Upper lobe of left lung (tissue), 6 donors: ENCODE measurements at regions not wholly inside any gene's neighbourhood (a gene's known extent, or its start where the extent isn't known, plus 50 kb on each side); places are given as distances from the start of the nearest gene placed in this dataset.

Experiments used
- ATAC-seq, 2 donors: fragments of 200-7000 bp; cut with Tn5 transposase; one replicate each; pipeline ENCODE4 v1.9.1; 2022; ENCODE audit warnings: mild to moderate bottlenecking in 2 of 2, moderate library complexity in 2 of 2; ENCODE audit not compliant: low FRiP score in 2 of 2
- DNase-seq, 2 donors: peaks; one replicate each; pipeline ENCODE4 v3.0.0-alpha.2; 2019 to 2020
- H3K27ac ChIP-seq, 4 donors: fragments of 200-600 bp; sonication (generic); one replicate each; pipeline ENCODE4 v1.5.1; 2016 to 2019
- H3K27me3 ChIP-seq, 4 donors: fragments of 200-600 bp; sonication (generic); one replicate each; pipeline ENCODE4 v1.5.1; 2017 to 2019
- H3K36me3 ChIP-seq, 4 donors: fragments of 200-600 bp; sonication (generic); one replicate each; pipeline ENCODE4 v1.5.1; 2016 to 2019
- H3K4me1 ChIP-seq, 4 donors: fragments of 200-600 bp; sonication (generic); one replicate each; pipeline ENCODE4 v1.5.1; 2018 to 2019
- H3K4me3 ChIP-seq, 4 donors: fragments of 200-600 bp; sonication (generic); one replicate each; pipeline ENCODE4 v1.5.1; 2017 to 2019; ENCODE audit warnings: mild to moderate bottlenecking in 2 of 4, moderate library complexity in 1 of 4
- H3K9me3 ChIP-seq, 4 donors: fragments of 200-600 bp; sonication (generic); one replicate each; pipeline ENCODE4 v1.5.1; 2018 to 2019
- EP300 ChIP-seq, 4 donors: sonication (generic); formaldehyde crosslinking; IDR thresholded peaks; one replicate each; pipeline ENCODE4 v1.5.1; 2017; ENCODE audit warnings: antibody characterized with exemption in 4 of 4, control low read depth in 2 of 4
- POLR2A ChIP-seq, 4 donors: fragments of 450-650 bp; IDR thresholded peaks; one replicate each; pipeline ENCODE4 v1.5.1; 2016 to 2017; ENCODE audit warnings: antibody characterized with exemption in 4 of 4, mild to moderate bottlenecking in 2 of 4
- POLR2AphosphoS5 ChIP-seq, 2 donors: sonication (generic); formaldehyde crosslinking; IDR thresholded peaks; one replicate each; pipeline ENCODE4 v1.5.1; 2017; ENCODE audit warnings: antibody characterized with exemption in 2 of 2
- WGBS, 2 donors: methylation state at CpG; one replicate each; pipeline ENCODE4 v1.1.5; 2017 to 2018; 5-methylcytosine and 5-hydroxymethylcytosine counted together
- TF ChIP-seq, protein P1 (sequence below), 6 experiments: fragments of 450-650 bp in 4 of 6; fragments of 200-600 bp in 2 of 6; sonication (generic) in 2 of 6; IDR thresholded peaks; one replicate each; pipeline ENCODE4 v1.5.1; 2016 to 2019; ENCODE audit warnings: antibody characterized with exemption in 6 of 6
- donor health status: DM: no; HTN: no; CAD: no; lungs with moderate emphysema.
- donor health status: DM: no; HTN: yes; CAD: no; lungs with severe emphysema.

DNA sequence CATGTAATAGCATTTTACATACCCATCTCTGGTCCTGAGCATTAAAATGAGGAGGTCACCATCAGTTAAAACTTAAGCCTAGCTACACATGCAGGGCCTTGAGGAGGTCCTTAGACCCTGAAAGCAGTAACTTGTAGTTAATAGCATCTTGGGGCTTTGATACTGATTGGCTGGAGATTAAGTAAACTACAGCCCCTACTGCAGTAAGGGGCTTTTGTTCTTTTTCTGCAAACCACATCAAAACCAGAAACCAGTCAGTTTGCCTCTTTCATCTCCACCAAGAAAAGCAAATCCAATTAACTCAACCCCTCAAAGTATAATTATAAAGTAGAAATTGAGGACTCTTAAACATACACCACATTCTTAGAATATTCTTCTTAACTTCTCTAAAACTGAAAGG is 622.7 kb downstream of the ZPLD1 start:
- TF ChIP-seq POLR2A (IDR thresholded peaks at IDR 0.05) (no peak), POLR2AphosphoS5 (IDR thresholded peaks at IDR 0.05) (no peak), EP300 (IDR thresholded peaks at IDR 0.05) (no peak)
- TF ChIP-seq, protein P1, sequence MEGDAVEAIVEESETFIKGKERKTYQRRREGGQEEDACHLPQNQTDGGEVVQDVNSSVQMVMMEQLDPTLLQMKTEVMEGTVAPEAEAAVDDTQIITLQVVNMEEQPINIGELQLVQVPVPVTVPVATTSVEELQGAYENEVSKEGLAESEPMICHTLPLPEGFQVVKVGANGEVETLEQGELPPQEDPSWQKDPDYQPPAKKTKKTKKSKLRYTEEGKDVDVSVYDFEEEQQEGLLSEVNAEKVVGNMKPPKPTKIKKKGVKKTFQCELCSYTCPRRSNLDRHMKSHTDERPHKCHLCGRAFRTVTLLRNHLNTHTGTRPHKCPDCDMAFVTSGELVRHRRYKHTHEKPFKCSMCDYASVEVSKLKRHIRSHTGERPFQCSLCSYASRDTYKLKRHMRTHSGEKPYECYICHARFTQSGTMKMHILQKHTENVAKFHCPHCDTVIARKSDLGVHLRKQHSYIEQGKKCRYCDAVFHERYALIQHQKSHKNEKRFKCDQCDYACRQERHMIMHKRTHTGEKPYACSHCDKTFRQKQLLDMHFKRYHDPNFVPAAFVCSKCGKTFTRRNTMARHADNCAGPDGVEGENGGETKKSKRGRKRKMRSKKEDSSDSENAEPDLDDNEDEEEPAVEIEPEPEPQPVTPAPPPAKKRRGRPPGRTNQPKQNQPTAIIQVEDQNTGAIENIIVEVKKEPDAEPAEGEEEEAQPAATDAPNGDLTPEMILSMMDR (IDR thresholded peaks at IDR 0.05), result no peak
- no peak overlapping the region for H3K27ac ChIP-seq
- H3K27me3 ChIP-seq, result no peaks in the 10 kb centered on the region
- no peaks in the 10 kb centered on the region for H3K4me1 ChIP-seq
- H3K9me3 ChIP-seq, result no peaks in the 10 kb centered on the region
- no peak overlapping the region for H3K4me3 ChIP-seq
- DNase-seq, result no peak
- ATAC-seq, result no peak
- no peaks in the 10 kb centered on the region for H3K36me3 ChIP-seq

DNA sequence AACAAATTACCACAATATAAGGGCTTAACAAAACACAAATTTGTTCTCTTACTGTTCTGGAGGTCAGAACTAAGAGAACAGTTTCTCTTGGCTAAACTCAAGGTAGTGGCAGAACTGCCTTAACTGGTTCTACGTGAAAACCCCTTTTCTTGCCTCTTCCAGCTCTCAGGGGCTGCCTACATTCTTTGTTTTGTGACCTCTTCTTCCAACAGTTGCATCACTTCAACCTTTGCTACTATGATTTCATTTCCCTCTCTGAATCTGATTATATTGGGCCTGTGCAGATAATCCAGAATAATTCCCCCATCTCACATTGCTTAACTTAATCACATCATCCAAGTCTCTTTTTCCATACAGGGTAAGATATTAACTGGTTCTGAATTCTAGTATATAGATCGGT is 624.6 kb downstream of the ZPLD1 start:
- DNase-seq (no peak), ATAC-seq (no peak)
- no peak overlapping the region for H3K27ac ChIP-seq
- H3K4me1 ChIP-seq, result no peaks in the 10 kb centered on the region
- no peak for TF ChIP-seq POLR2A (IDR thresholded peaks at IDR 0.05)
- no peak for TF ChIP-seq EP300 (IDR thresholded peaks at IDR 0.05)
- TF ChIP-seq, protein P1 (IDR thresholded peaks at IDR 0.05), result no peak
- TF ChIP-seq POLR2AphosphoS5 (IDR thresholded peaks at IDR 0.05), result no peak
- 68 to 71% methylated on average over 2 of the region's 2 CpGs for WGBS, 2 donors
- no peaks in the 10 kb centered on the region for H3K36me3 ChIP-seq
- H3K4me3 ChIP-seq, result no peak overlapping the region
- H3K9me3 ChIP-seq, result no peaks in the 10 kb centered on the region
- no peaks in the 10 kb centered on the region for H3K27me3 ChIP-seq

GRCh38 chr3:103060242-103060641 is 625.4 kb downstream of the ZPLD1 start:
- H3K36me3 ChIP-seq, result no peaks in the 10 kb centered on the region
- no peak overlapping the region for H3K27ac ChIP-seq
- no peaks in the 10 kb centered on the region for H3K27me3 ChIP-seq
- WGBS, 2 donors, result 90 to 92% methylated on average over 3 of the region's 3 CpGs
- no peak for TF ChIP-seq POLR2AphosphoS5 (IDR thresholded peaks at IDR 0.05)
- TF ChIP-seq, protein P1 (IDR thresholded peaks at IDR 0.05), result no peak
- TF ChIP-seq POLR2A (IDR thresholded peaks at IDR 0.05), result no peak
- TF ChIP-seq EP300 (IDR thresholded peaks at IDR 0.05), result no peak
- ATAC-seq, result no peak
- no peaks in the 10 kb centered on the region for H3K4me1 ChIP-seq
- DNase-seq, result no peak
- no peak overlapping the region for H3K4me3 ChIP-seq
- no peaks in the 10 kb centered on the region for H3K9me3 ChIP-seq

DNA sequence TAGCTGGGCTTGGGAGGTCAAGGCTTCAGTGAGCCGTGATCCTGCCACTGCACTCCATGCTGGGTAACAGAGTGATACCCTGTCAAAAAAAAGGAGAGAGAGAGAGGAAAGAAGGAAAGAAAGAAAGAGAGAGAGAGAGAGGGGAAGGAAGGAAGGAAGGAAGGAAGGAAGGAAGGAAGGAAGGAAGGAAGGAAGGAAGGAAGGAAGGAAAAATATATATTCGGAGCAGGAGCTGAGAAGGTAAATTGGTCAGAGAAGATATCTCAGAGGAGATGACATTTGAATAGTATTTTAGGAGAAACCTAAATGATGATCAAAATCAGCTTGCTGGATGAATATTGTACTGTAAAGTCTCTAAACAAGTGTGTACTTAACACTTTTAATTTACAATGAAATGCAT is 633.1 kb downstream of the ZPLD1 start:
- H3K27ac ChIP-seq, result no peak overlapping the region
- H3K9me3 ChIP-seq, result no peaks in the 10 kb centered on the region
- ATAC-seq (no peak), DNase-seq (no peak)
- 74 to 75% methylated on average over 2 of the region's 2 CpGs for WGBS, 2 donors
- no peak for TF ChIP-seq EP300 (IDR thresholded peaks at IDR 0.05)
- TF ChIP-seq POLR2A (IDR thresholded peaks at IDR 0.05), result no peak
- no peak for TF ChIP-seq POLR2AphosphoS5 (IDR thresholded peaks at IDR 0.05)
- TF ChIP-seq, protein P1 (IDR thresholded peaks at IDR 0.05), result no peak
- H3K4me1 ChIP-seq, result no peaks in the 10 kb centered on the region
- H3K36me3 ChIP-seq, result no peaks in the 10 kb centered on the region
- H3K4me3 ChIP-seq, result no peak overlapping the region
- H3K27me3 ChIP-seq, result no peaks in the 10 kb centered on the region

GRCh38 chr3:103075282-103075681 is 640.5 kb downstream of the ZPLD1 start:
- Histone ChIP-seq H3K27me3 (no peaks in the 10 kb centered on the region), H3K27ac (no peak overlapping the region), H3K4me3 (no peak overlapping the region), H3K36me3 (no peaks in the 10 kb centered on the region), H3K9me3 (no peaks in the 10 kb centered on the region), H3K4me1 (no peaks in the 10 kb centered on the region)
- ATAC-seq (no peak), DNase-seq (no peak)
- TF ChIP-seq, protein P1 (IDR thresholded peaks at IDR 0.05), result no peak
- no peak for TF ChIP-seq POLR2AphosphoS5 (IDR thresholded peaks at IDR 0.05)
- no peak for TF ChIP-seq EP300 (IDR thresholded peaks at IDR 0.05)
- no peak for TF ChIP-seq POLR2A (IDR thresholded peaks at IDR 0.05)
- whole genome bisulfite sequencing, 2 donors, result 76 to 83% methylated on average over 2 of the region's 2 CpGs
